Loucy (cell line): ENCODE measurements at regions not wholly inside any gene's neighbourhood (a gene's known extent, or its start where the extent isn't known, plus 50 kb on each side); places are given as distances from the start of the nearest gene placed in this dataset.

Experiments used
- H2AFZ ChIP-seq: fragments of 200-600 bp; sonication (generic); 2 replicates; pipeline ENCODE4 v1.6.0; 2016; ENCODE audit warnings: antibody characterized with exemption, mild to moderate bottlenecking, low read length, moderate library complexity
- H3F3A ChIP-seq: fragments of 200-600 bp; 2 replicates; pipeline ENCODE4 v1.6.0; 2016; ENCODE audit warnings: antibody characterized with exemption, low read depth, mild to moderate bottlenecking
- H3K27me3 ChIP-seq: fragments of 200-600 bp; sonication (generic); 2 replicates; pipeline ENCODE4 v1.6.1; 2014; ENCODE audit warnings: low read length, mild to moderate bottlenecking; ENCODE audit not compliant: insufficient read depth, poor library complexity, severe bottlenecking
- H3K36me3 ChIP-seq: fragments of 200-600 bp; sonication (generic); 2 replicates; pipeline ENCODE4 v1.6.1; 2016; ENCODE audit warnings: low read length; ENCODE audit not compliant: insufficient read depth
- H3K4me1 ChIP-seq: fragments of 200-600 bp; sonication (generic); 2 replicates; pipeline ENCODE4 v1.5.1; 2014; ENCODE audit warnings: low read length, mild to moderate bottlenecking; ENCODE audit not compliant: insufficient read depth, poor library complexity, severe bottlenecking
- H3K4me2 ChIP-seq: fragments of 200-600 bp; sonication (generic); 2 replicates; pipeline ENCODE4 v1.6.0; 2014; ENCODE audit warnings: antibody characterized with exemption, low read length, low read depth, mild to moderate bottlenecking; ENCODE audit not compliant: poor library complexity, severe bottlenecking
- H3K4me3 ChIP-seq: fragments of 200-600 bp; sonication (generic); 2 replicates; pipeline ENCODE4 v1.5.1; 2014; ENCODE audit warnings: low read length, mild to moderate bottlenecking, mixed read lengths; ENCODE audit not compliant: poor library complexity, severe bottlenecking
- H3K79me2 ChIP-seq: fragments of 200-600 bp; sonication (generic); 2 replicates; pipeline ENCODE4 v1.6.1; 2014; ENCODE audit warnings: low read length; ENCODE audit not compliant: insufficient read depth
- H3K9ac ChIP-seq: fragments of 200-600 bp; sonication (generic); 2 replicates; pipeline ENCODE4 v1.6.0; 2014; ENCODE audit warnings: mild to moderate bottlenecking, low read depth, low read length, moderate library complexity; ENCODE audit not compliant: poor library complexity, severe bottlenecking
- H3K9me2 ChIP-seq: fragments of 200-600 bp; sonication (generic); replicated peaks from 2 replicates; pipeline ENCODE4 v1.6.1; 2016; ENCODE audit warnings: low read depth, low read length, mixed read lengths
- H3K9me3 ChIP-seq: fragments of 200-600 bp; sonication (generic); 2 replicates; pipeline ENCODE4 v1.6.1; 2014; ENCODE audit warnings: mild to moderate bottlenecking, antibody characterized with exemption, low read length, low read depth; ENCODE audit not compliant: insufficient read depth
- H4K20me1 ChIP-seq: fragments of 200-600 bp; sonication (generic); 2 replicates; pipeline ENCODE4 v1.6.0; 2014; ENCODE audit warnings: antibody characterized with exemption, low read length, mild to moderate bottlenecking; ENCODE audit not compliant: insufficient read depth, poor library complexity, severe bottlenecking
- EZH2phosphoT487 ChIP-seq: fragments of 200-600 bp; IDR thresholded peaks from 2 replicates; pipeline ENCODE4 v1.6.1; 2018; ENCODE audit warnings: antibody characterized with exemption, mild to moderate bottlenecking, moderate library complexity, borderline replicate concordance
- TF ChIP-seq, protein P1 (sequence below): fragments of 200-600 bp; sonication (generic); conservative IDR thresholded peaks from 2 replicates; pipeline ENCODE4 v1.5.1; 2014; ENCODE audit warnings: mild to moderate bottlenecking, antibody characterized with exemption, low read length

DNA sequence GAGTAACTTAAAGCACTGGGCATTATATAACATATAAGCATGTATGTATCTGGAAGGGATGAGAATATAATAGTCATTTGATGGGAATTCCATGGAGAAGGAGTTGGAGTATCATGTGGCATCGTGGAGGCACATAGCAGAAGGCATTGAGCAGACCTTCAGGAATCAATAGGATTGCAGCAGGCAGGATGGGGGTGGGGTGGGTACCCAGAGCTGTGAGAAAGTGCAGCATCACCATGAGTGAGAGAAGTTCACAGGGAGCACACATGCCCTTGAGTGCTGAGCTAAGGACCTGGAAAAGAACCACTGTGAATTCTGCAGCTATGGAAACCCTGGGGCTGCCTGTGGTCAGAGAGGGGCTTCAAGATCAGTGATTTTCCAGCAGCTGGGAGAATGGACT lies 57.3 kb downstream of the MED10 start:
- Histone ChIP-seq H2AFZ (no peak overlapping the region), H4K20me1 (no peaks in the 10 kb centered on the region), H3K9me2 (no peaks in the 10 kb centered on the region)

DNA sequence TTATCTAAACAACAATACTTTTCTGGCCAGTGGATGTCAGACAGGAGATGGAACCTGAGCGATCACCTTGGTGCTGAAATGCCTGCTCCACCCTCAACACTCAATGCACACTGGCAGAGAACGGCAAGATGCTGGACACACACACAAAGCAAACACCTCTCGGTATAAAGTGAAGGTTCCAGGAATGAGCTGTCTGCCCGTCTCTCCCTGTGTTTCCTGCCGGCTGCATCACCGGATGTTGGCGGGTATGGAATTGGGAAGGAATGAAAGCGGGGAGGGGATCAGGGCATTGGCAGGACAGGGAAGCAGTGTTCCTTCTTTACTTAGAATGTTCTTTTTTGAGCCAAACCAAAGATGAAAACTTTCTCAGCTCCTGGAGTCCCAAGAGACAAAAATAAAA lies 59.2 kb downstream of the MED10 start:
- Histone ChIP-seq H3K79me2 (no peaks in the 10 kb centered on the region), H3K36me3 (no peaks in the 10 kb centered on the region), H3K4me3 (no peak overlapping the region), H3K27me3 (no peaks in the 10 kb centered on the region), H3K9me3 (no peaks in the 10 kb centered on the region), H4K20me1 (no peaks in the 10 kb centered on the region), H3K9ac (no peak overlapping the region), H3F3A (no peaks in the 10 kb centered on the region), H2AFZ (no peak overlapping the region), H3K4me2 (no peak overlapping the region), H3K9me2 (no peaks in the 10 kb centered on the region), H3K4me1 (no peaks in the 10 kb centered on the region)
- no peak for TF ChIP-seq EZH2phosphoT487
- TF ChIP-seq, protein P1, sequence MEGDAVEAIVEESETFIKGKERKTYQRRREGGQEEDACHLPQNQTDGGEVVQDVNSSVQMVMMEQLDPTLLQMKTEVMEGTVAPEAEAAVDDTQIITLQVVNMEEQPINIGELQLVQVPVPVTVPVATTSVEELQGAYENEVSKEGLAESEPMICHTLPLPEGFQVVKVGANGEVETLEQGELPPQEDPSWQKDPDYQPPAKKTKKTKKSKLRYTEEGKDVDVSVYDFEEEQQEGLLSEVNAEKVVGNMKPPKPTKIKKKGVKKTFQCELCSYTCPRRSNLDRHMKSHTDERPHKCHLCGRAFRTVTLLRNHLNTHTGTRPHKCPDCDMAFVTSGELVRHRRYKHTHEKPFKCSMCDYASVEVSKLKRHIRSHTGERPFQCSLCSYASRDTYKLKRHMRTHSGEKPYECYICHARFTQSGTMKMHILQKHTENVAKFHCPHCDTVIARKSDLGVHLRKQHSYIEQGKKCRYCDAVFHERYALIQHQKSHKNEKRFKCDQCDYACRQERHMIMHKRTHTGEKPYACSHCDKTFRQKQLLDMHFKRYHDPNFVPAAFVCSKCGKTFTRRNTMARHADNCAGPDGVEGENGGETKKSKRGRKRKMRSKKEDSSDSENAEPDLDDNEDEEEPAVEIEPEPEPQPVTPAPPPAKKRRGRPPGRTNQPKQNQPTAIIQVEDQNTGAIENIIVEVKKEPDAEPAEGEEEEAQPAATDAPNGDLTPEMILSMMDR = no peak

More for the DNA sequence above, 57.3 kb downstream of the MED10 start:
- TF ChIP-seq EZH2phosphoT487 = no peak
- TF ChIP-seq, protein P1 = no peak
- Histone ChIP-seq H3K79me2 (no peaks in the 10 kb centered on the region), H3K4me3 (no peak overlapping the region), H3K9ac (no peak overlapping the region), H3K36me3 (no peaks in the 10 kb centered on the region), H3F3A (no peaks in the 10 kb centered on the region), H3K27me3 (no peaks in the 10 kb centered on the region), H3K9me3 (no peaks in the 10 kb centered on the region), H3K4me2 (no peak overlapping the region), H3K4me1 (no peaks in the 10 kb centered on the region)

DNA sequence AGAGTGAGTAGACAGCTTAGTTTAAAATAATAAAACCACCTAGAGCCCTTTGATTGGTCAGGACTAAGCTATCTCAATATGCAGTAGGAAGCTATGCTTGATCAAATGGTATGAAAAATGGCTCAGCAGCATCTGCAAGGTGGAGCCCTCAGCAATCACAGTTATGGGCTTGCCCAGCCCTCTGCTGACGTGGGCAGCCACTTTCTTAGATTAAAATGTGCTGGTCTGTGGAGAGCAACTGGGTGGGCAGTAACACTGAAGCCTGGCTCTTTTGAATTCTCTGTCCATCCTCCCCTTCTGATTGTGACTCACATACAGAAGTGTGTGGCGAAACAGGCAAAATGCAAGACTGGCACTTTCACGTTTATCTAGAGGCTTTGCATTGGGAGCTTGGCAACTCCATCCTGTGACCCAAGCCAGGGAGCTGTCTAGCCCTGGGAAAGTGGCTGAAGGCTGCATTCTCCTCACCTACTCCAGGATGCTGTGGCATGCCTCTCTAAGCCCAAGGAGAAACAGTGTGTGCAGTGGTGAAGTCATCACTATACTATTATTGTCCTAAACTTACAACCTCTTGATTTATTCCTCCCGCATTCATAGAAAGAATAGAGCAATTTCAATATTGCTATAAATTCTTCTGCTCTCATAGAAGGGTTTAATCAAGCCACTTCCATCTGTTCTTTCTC lies 61.1 kb downstream of the MED10 start:
- H3K27me3 ChIP-seq = no peaks in the 10 kb centered on the region
- no peak overlapping the region for H3K9ac ChIP-seq
- H3K36me3 ChIP-seq = no peaks in the 10 kb centered on the region
- H4K20me1 ChIP-seq = no peaks in the 10 kb centered on the region
- no peak overlapping the region for H3K4me3 ChIP-seq
- no peaks in the 10 kb centered on the region for H3K79me2 ChIP-seq
- TF ChIP-seq, protein P1 = no peak
- TF ChIP-seq EZH2phosphoT487 = no peak
- H3K9me2 ChIP-seq = no peaks in the 10 kb centered on the region
- H3K9me3 ChIP-seq = 0 out of 2 replicates have a peak, but pooled peaks cover 5% of the 10 kb centered on the region
- H3K4me2 ChIP-seq = no peak overlapping the region
- no peak overlapping the region for H2AFZ ChIP-seq
- no peaks in the 10 kb centered on the region for H3K4me1 ChIP-seq
- no peaks in the 10 kb centered on the region for H3F3A ChIP-seq
